HL-60 (cell line): ENCODE measurements at regions not wholly inside any gene's neighbourhood (a gene's known extent, or its start where the extent isn't known, plus 50 kb on each side); places are given as distances from the start of the nearest gene placed in this dataset.

Experiments used
- DNase-seq, 2 experiments: peaks; one replicate each; pipeline ENCODE4 v3.0.0-alpha.2; 2010 to 2020; ENCODE audit warnings: low read depth in 1 of 2, low spot score in 1 of 2
- H3K27ac ChIP-seq: fragments of 250-450 bp; sonication (Bioruptor Pico); replicated peaks from 2 replicates; pipeline ENCODE4 v1.5.1; 2020; ENCODE audit warnings: mild to moderate bottlenecking, moderate library complexity
- H3K27me3 ChIP-seq: fragments of 250-450 bp; sonication (Bioruptor Pico); 2 replicates; pipeline ENCODE4 v1.5.1; 2021; ENCODE audit warnings: mild to moderate bottlenecking, moderate library complexity; ENCODE audit not compliant: insufficient read depth, poor library complexity, severe bottlenecking
- H3K4me3 ChIP-seq: replicated peaks from 2 replicates; pipeline ENCODE4 v1.5.1; 2011; ENCODE audit warnings: mild to moderate bottlenecking, control low read depth, low read length; ENCODE audit not compliant: insufficient read depth
- CTCF ChIP-seq: IDR thresholded peaks from one replicate; pipeline ENCODE4 v1.5.1; 2011; ENCODE audit warnings: low read length, control low read depth, inconsistent platforms; ENCODE audit not compliant: insufficient read depth
- GABPA ChIP-seq: IDR thresholded peaks from 2 replicates; pipeline ENCODE4 v1.6.1; 2012; ENCODE audit warnings: low read depth
- POLR2AphosphoS5 ChIP-seq: IDR thresholded peaks from 2 replicates; pipeline ENCODE4 v1.6.1; 2012; ENCODE audit warnings: low read depth
- REST ChIP-seq: IDR thresholded peaks from 2 replicates; pipeline ENCODE4 v1.6.1; 2012; ENCODE audit warnings: low read depth; ENCODE audit not compliant: insufficient replicate concordance
- SPI1 ChIP-seq: IDR thresholded peaks from 2 replicates; pipeline ENCODE4 v1.6.1; 2012; ENCODE audit warnings: low read depth, mild to moderate bottlenecking, borderline replicate concordance

GRCh38 chr21:21996891-21997290 is 998.7 kb downstream of the NCAM2 start:
- no peak for TF ChIP-seq SPI1
- no peak for TF ChIP-seq GABPA
- TF ChIP-seq REST = no peak
- H3K27me3 ChIP-seq = no peaks in the 10 kb centered on the region
- H3K27ac ChIP-seq = no peak overlapping the region
- DNase-seq = no peak
- H3K4me3 ChIP-seq = no peak overlapping the region

GRCh38 chr21:21997390-21998333 is 999.5 kb downstream of the NCAM2 start:
- DNase-seq = no peak
- H3K4me3 ChIP-seq = no peak overlapping the region
- no peak overlapping the region for H3K27ac ChIP-seq
- H3K27me3 ChIP-seq = no peaks in the 10 kb centered on the region
- TF ChIP-seq SPI1 (no peak), GABPA (no peak), REST (no peak), CTCF (no peak), POLR2AphosphoS5 (no peak)

- no peak for TF ChIP-seq SPI1
- no peak for TF ChIP-seq GABPA
- no peak for TF ChIP-seq POLR2AphosphoS5
- no peak for TF ChIP-seq CTCF
- TF ChIP-seq REST = no peak
- Histone ChIP-seq H3K27me3 (no peaks in the 10 kb centered on the region), H3K27ac (no peak overlapping the region), H3K4me3 (no peak overlapping the region)
- no peak for DNase-seq
These were observed 1021.6 kb downstream of the NCAM2 start for GRCh38 chr21:22019766-22020165.
